OCI-LY1 (cell line): ENCODE measurements at regions not wholly inside any gene's neighbourhood (a gene's known extent, or its start where the extent isn't known, plus 50 kb on each side); places are given as distances from the start of the nearest gene placed in this dataset.
"Not testable (repeated sequence)": the region's sequence is repeated elsewhere in the genome, so short reads cannot be mapped to it uniquely, and the experiment has no call there.

Experiments used
- H2AFZ ChIP-seq: fragments of 200-600 bp; sonication (generic), shearing (Covaris generic); 2 replicates; pipeline ENCODE4 v1.6.0; 2014; ENCODE audit warnings: antibody characterized with exemption, mild to moderate bottlenecking, low read length
- H3F3A ChIP-seq: fragments of 200-600 bp; sonication (generic), shearing (Covaris generic); 2 replicates; pipeline ENCODE4 v1.6.0; 2014; ENCODE audit warnings: mild to moderate bottlenecking, antibody characterized with exemption, low read length, moderate library complexity; ENCODE audit not compliant: insufficient read depth
- H3K27ac ChIP-seq: fragments of 200-600 bp; sonication (generic); 2 replicates; pipeline ENCODE4 v1.5.1; 2014; ENCODE audit warnings: low read length, mixed run types, mild to moderate bottlenecking, low read depth; ENCODE audit not compliant: poor library complexity, severe bottlenecking
- H3K27me3 ChIP-seq: fragments of 200-600 bp; sonication (generic); 2 replicates; pipeline ENCODE4 v1.6.0; 2014; ENCODE audit warnings: antibody characterized with exemption, mild to moderate bottlenecking, low read length, moderate library complexity; ENCODE audit not compliant: insufficient read depth
- H3K36me3 ChIP-seq: fragments of 200-600 bp; sonication (generic); 2 replicates; pipeline ENCODE4 v1.6.1; 2014; ENCODE audit warnings: mild to moderate bottlenecking, antibody characterized with exemption, low read length, moderate library complexity, mixed read lengths; ENCODE audit not compliant: insufficient read depth
- H3K4me1 ChIP-seq: fragments of 200-600 bp; sonication (generic); 2 replicates; pipeline ENCODE4 v1.5.1; 2014; ENCODE audit warnings: mild to moderate bottlenecking, low read length, moderate library complexity; ENCODE audit not compliant: insufficient read depth, severe bottlenecking
- H3K4me2 ChIP-seq: fragments of 200-600 bp; sonication (generic), shearing (Covaris generic); 2 replicates; pipeline ENCODE4 v1.6.1; 2014; ENCODE audit warnings: low read length
- H3K4me3 ChIP-seq: fragments of 200-600 bp; sonication (generic); 2 replicates; pipeline ENCODE4 v1.5.1; 2014; ENCODE audit warnings: low read length, low read depth, mild to moderate bottlenecking, mixed read lengths; ENCODE audit not compliant: poor library complexity, severe bottlenecking
- H3K79me2 ChIP-seq: fragments of 200-600 bp; shearing (Covaris generic); 2 replicates; pipeline ENCODE4 v1.6.1; 2016; ENCODE audit warnings: mixed run types, low read length, mixed read lengths; ENCODE audit not compliant: insufficient read depth
- H3K9ac ChIP-seq: fragments of 200-600 bp; sonication (generic), shearing (Covaris generic); 2 replicates; pipeline ENCODE4 v1.6.1; 2014; ENCODE audit warnings: mild to moderate bottlenecking, low read length, mixed read lengths
- H3K9me2 ChIP-seq: fragments of 200-600 bp; sonication (generic), shearing (Covaris generic); 2 replicates; pipeline ENCODE4 v1.6.1; 2014; ENCODE audit warnings: low read depth, mild to moderate bottlenecking, low read length, mixed read lengths
- H3K9me3 ChIP-seq: fragments of 200-600 bp; shearing (Covaris generic); 2 replicates; pipeline ENCODE4 v1.6.1; 2014; ENCODE audit warnings: low read length, mixed read lengths
- H4K20me1 ChIP-seq: fragments of 200-600 bp; sonication (generic), shearing (Covaris generic); 2 replicates; pipeline ENCODE4 v1.6.0; 2016; ENCODE audit warnings: mild to moderate bottlenecking, low read length; ENCODE audit not compliant: insufficient read depth

DNA sequence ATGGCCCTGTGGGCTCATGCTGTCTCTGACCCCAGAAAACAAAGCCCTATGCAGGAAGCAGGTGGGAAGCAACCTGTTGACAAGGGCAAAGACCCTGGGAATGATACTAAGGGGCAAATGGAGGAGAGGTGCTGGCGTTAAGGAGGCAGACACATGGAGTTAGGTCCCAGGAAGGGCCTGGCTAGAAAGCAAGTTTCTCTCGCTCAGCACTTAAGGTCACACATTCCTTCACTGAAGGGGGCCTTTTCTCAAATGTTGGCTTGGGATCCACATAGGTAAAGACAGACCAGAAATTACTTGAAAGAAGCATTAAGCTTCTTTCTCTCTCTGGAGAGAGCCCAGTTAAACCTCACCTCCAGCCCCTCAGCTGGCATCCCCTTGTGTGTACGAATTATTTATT lies 155.7 kb downstream of the ADRA2C start:
- not testable (repeated sequence) for H3K4me1 ChIP-seq, H3K4me3 ChIP-seq, H3K79me2 ChIP-seq, H3K27ac ChIP-seq, H3K9me3 ChIP-seq, H3K9me2 ChIP-seq, H3K36me3 ChIP-seq, H3K9ac ChIP-seq, H3K27me3 ChIP-seq, H4K20me1 ChIP-seq, H3K4me2 ChIP-seq, H3F3A ChIP-seq, H2AFZ ChIP-seq

DNA sequence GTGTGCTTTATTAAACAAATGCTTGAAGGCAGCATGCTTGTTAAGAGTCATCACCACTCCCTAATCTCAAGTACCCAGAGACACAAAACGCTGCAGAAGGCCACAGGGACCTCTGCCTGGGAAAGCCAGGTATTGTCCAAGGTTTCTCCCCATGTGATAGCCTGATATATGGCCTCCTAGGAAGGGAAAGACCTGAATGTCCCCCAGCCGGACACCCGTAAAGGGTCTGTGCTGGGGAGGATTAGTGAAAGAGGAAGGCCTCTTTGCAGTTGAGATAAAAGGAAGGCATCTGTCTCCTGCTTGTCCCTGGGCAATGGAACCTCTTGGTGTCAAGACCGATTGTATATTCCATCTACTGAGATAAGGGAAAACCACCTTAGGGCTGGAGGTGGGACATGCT lies 159.7 kb downstream of the ADRA2C start:
- H3F3A ChIP-seq, H3K9ac ChIP-seq, H4K20me1 ChIP-seq, H3K27ac ChIP-seq, H3K4me3 ChIP-seq, H2AFZ ChIP-seq, H3K9me2 ChIP-seq, H3K27me3 ChIP-seq, H3K79me2 ChIP-seq, H3K4me2 ChIP-seq, H3K9me3 ChIP-seq, H3K36me3 ChIP-seq, H3K4me1 ChIP-seq: not testable (repeated sequence)

GRCh38 chr4:3926271-3926670 lies 160.1 kb downstream of the ADRA2C start:
- not testable (repeated sequence) for H3K27ac ChIP-seq, H3K36me3 ChIP-seq, H4K20me1 ChIP-seq, H3F3A ChIP-seq, H3K4me2 ChIP-seq, H3K4me3 ChIP-seq, H3K9ac ChIP-seq, H3K9me2 ChIP-seq, H2AFZ ChIP-seq, H3K9me3 ChIP-seq, H3K4me1 ChIP-seq, H3K27me3 ChIP-seq, H3K79me2 ChIP-seq

- H3K4me3 ChIP-seq, H3K27me3 ChIP-seq, H3K9me2 ChIP-seq, H3K4me1 ChIP-seq, H3K9me3 ChIP-seq, H4K20me1 ChIP-seq, H3K27ac ChIP-seq, H3K36me3 ChIP-seq, H3F3A ChIP-seq, H3K4me2 ChIP-seq, H3K9ac ChIP-seq, H3K79me2 ChIP-seq, H2AFZ ChIP-seq: not testable (repeated sequence)
Observed at GRCh38 chr4:3926969-3927755, 161.0 kb downstream of the ADRA2C start.

GRCh38 chr4:3929431-3929830 lies 163.2 kb downstream of the ADRA2C start:
- H3F3A ChIP-seq, H3K9ac ChIP-seq, H3K4me2 ChIP-seq, H4K20me1 ChIP-seq, H3K79me2 ChIP-seq, H3K27me3 ChIP-seq, H3K9me2 ChIP-seq, H2AFZ ChIP-seq, H3K4me1 ChIP-seq, H3K4me3 ChIP-seq, H3K27ac ChIP-seq, H3K36me3 ChIP-seq, H3K9me3 ChIP-seq: not testable (repeated sequence)

GRCh38 chr4:3932734-3933133 lies 166.5 kb downstream of the ADRA2C start:
- H3K36me3 ChIP-seq, H3K9me3 ChIP-seq, H3K4me3 ChIP-seq, H3F3A ChIP-seq, H3K4me1 ChIP-seq, H3K9ac ChIP-seq, H3K4me2 ChIP-seq, H3K27ac ChIP-seq, H3K79me2 ChIP-seq, H3K9me2 ChIP-seq, H3K27me3 ChIP-seq, H4K20me1 ChIP-seq, H2AFZ ChIP-seq: not testable (repeated sequence)

- not testable (repeated sequence) for H3K27ac ChIP-seq, H3K4me3 ChIP-seq, H4K20me1 ChIP-seq, H3F3A ChIP-seq, H3K36me3 ChIP-seq, H3K9me2 ChIP-seq, H3K4me1 ChIP-seq, H2AFZ ChIP-seq, H3K9me3 ChIP-seq, H3K4me2 ChIP-seq, H3K9ac ChIP-seq, H3K27me3 ChIP-seq, H3K79me2 ChIP-seq
Observed at GRCh38 chr4:3935406-3935805, 169.2 kb downstream of the ADRA2C start.
